HEK293 (cell line): ENCODE measurements at regions not wholly inside any gene's neighbourhood (a gene's known extent, or its start where the extent isn't known, plus 50 kb on each side); places are given as distances from the start of the nearest gene placed in this dataset.

Experiments used
- MYNN ChIP-seq: fragments of 450-650 bp; formaldehyde crosslinking; IDR thresholded peaks from 2 replicates; pipeline ENCODE4 v1.5.1; 2016; ENCODE audit warnings: missing biosample characterization, missing genetic modification characterization, borderline replicate concordance
- SP2 ChIP-seq: fragments of 450-650 bp; formaldehyde crosslinking; IDR thresholded peaks from 2 replicates; pipeline ENCODE4 v1.5.1; 2016; ENCODE audit warnings: missing biosample characterization, missing genetic modification characterization
- ZNF274 ChIP-seq, 2 experiments: fragments of 200-500 bp in 1 of 2; fragments of 450-650 bp in 1 of 2; sonication (Bioruptor generic) in 1 of 2; formaldehyde crosslinking in 1 of 2; IDR thresholded peaks; 2 replicates each; pipeline versions ENCODE4 v1.5.1 to v1.6.1; 2014 to 2016; ENCODE audit warnings: borderline replicate concordance in 1 of 2, inconsistent platforms in 1 of 2, low read length in 1 of 2, missing biosample characterization in 1 of 2, missing genetic modification characterization in 1 of 2
- ZNF501 ChIP-seq: fragments of 450-650 bp; formaldehyde crosslinking; IDR thresholded peaks from 2 replicates; pipeline ENCODE4 v1.5.1; 2016; ENCODE audit warnings: missing biosample characterization, missing genetic modification characterization
- TF ChIP-seq, protein P1 (sequence below): fragments of 450-650 bp; formaldehyde crosslinking; IDR thresholded peaks from 2 replicates; pipeline ENCODE4 v1.5.1; 2016; ENCODE audit warnings: missing biosample characterization, missing genetic modification characterization
- TF ChIP-seq, protein P2 (sequence below): fragments of 450-650 bp; formaldehyde crosslinking; IDR thresholded peaks from 2 replicates; pipeline ENCODE4 v1.5.1; 2016; ENCODE audit warnings: missing biosample characterization, missing genetic modification characterization
- TF ChIP-seq, protein P3 (sequence below): fragments of 450-650 bp; formaldehyde crosslinking; IDR thresholded peaks from 2 replicates; pipeline ENCODE4 v1.5.1; 2016; ENCODE audit warnings: missing biosample characterization, missing genetic modification characterization, borderline replicate concordance
- TF ChIP-seq, protein P4 (sequence below): fragments of 450-650 bp; formaldehyde crosslinking; IDR thresholded peaks from 2 replicates; pipeline ENCODE4 v1.5.1; 2016; ENCODE audit warnings: missing biosample characterization, missing genetic modification characterization

DNA sequence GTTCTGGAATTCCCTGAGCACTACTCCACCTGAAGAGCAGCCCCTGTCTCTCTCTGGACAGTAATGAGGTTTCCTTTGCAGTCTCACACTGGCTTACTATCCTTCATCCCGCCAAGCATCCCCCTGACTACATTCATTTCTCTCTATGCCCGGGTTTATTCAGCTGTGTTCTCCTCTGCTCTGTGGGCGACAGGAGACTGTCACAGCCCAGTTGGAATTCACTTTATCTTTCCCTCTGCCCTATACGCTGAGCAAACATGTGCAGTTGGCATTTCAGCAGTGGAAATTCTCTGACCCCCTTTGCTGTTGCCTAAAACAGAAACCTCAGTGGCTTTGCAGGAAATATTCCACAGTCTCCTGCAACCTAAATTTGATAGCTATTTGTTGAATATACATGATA lies 83.5 kb upstream of the MAX start:
- TF ChIP-seq, protein P1, sequence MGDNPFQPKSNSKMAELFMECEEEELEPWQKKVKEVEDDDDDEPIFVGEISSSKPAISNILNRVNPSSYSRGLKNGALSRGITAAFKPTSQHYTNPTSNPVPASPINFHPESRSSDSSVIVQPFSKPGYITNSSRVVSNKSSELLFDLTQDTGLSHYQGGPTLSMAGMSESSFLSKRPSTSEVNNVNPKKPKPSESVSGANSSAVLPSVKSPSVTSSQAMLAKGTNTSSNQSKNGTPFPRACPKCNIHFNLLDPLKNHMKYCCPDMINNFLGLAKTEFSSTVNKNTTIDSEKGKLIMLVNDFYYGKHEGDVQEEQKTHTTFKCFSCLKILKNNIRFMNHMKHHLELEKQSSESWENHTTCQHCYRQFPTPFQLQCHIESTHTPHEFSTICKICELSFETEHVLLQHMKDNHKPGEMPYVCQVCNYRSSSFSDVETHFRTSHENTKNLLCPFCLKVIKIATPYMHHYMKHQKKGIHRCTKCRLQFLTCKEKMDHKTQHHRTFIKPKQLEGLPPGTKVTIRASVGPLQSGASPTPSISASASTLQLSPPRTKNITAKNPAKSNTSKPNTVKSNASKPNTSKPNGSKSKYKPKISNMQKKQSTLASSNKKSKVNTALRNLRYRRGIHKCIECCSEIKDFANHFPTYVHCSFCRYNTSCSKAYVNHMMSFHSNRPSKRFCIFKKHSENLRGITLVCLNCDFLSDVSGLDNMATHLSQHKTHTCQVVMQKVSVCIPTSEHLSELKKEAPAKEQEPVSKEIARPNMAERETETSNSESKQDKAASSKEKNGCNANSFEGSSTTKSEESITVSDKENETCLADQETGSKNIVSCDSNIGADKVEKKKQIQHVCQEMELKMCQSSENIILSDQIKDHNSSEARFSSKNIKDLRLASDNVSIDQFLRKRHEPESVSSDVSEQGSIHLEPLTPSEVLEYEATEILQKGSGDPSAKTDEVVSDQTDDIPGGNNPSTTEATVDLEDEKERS (tag by site-specific recombination), result no peak
- TF ChIP-seq MYNN (tag by site-specific recombination) (no peak), ZNF274 (IDR thresholded peaks at IDR 0.05; ENCODE audit: low read length) (no peak), ZNF274 (tag by site-specific recombination; IDR thresholded peaks at IDR 0.05; ENCODE audit: borderline replicate concordance) (no peak), SP2 (no peak), ZNF501 (tag by site-specific recombination) (no peak)
- TF ChIP-seq, protein P2, sequence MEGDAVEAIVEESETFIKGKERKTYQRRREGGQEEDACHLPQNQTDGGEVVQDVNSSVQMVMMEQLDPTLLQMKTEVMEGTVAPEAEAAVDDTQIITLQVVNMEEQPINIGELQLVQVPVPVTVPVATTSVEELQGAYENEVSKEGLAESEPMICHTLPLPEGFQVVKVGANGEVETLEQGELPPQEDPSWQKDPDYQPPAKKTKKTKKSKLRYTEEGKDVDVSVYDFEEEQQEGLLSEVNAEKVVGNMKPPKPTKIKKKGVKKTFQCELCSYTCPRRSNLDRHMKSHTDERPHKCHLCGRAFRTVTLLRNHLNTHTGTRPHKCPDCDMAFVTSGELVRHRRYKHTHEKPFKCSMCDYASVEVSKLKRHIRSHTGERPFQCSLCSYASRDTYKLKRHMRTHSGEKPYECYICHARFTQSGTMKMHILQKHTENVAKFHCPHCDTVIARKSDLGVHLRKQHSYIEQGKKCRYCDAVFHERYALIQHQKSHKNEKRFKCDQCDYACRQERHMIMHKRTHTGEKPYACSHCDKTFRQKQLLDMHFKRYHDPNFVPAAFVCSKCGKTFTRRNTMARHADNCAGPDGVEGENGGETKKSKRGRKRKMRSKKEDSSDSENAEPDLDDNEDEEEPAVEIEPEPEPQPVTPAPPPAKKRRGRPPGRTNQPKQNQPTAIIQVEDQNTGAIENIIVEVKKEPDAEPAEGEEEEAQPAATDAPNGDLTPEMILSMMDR (tag by site-specific recombination), result no peak
- TF ChIP-seq, protein P3, sequence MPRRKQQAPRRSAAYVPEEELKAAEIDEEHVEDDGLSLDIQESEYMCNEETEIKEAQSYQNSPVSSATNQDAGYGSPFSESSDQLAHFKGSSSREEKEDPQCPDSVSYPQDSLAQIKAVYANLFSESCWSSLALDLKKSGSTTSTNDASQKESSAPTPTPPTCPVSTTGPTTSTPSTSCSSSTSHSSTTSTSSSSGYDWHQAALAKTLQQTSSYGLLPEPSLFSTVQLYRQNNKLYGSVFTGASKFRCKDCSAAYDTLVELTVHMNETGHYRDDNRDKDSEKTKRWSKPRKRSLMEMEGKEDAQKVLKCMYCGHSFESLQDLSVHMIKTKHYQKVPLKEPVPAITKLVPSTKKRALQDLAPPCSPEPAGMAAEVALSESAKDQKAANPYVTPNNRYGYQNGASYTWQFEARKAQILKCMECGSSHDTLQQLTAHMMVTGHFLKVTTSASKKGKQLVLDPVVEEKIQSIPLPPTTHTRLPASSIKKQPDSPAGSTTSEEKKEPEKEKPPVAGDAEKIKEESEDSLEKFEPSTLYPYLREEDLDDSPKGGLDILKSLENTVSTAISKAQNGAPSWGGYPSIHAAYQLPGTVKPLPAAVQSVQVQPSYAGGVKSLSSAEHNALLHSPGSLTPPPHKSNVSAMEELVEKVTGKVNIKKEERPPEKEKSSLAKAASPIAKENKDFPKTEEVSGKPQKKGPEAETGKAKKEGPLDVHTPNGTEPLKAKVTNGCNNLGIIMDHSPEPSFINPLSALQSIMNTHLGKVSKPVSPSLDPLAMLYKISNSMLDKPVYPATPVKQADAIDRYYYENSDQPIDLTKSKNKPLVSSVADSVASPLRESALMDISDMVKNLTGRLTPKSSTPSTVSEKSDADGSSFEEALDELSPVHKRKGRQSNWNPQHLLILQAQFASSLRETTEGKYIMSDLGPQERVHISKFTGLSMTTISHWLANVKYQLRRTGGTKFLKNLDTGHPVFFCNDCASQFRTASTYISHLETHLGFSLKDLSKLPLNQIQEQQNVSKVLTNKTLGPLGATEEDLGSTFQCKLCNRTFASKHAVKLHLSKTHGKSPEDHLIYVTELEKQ (tag by site-specific recombination), result no peak
- TF ChIP-seq, protein P4, sequence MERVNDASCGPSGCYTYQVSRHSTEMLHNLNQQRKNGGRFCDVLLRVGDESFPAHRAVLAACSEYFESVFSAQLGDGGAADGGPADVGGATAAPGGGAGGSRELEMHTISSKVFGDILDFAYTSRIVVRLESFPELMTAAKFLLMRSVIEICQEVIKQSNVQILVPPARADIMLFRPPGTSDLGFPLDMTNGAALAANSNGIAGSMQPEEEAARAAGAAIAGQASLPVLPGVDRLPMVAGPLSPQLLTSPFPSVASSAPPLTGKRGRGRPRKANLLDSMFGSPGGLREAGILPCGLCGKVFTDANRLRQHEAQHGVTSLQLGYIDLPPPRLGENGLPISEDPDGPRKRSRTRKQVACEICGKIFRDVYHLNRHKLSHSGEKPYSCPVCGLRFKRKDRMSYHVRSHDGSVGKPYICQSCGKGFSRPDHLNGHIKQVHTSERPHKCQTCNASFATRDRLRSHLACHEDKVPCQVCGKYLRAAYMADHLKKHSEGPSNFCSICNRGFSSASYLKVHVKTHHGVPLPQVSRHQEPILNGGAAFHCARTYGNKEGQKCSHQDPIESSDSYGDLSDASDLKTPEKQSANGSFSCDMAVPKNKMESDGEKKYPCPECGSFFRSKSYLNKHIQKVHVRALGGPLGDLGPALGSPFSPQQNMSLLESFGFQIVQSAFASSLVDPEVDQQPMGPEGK (tag by site-specific recombination), result no peak
